Inferior parietal cortex (tissue), 1 donor: ENCODE measurements at regions not wholly inside any gene's neighbourhood (a gene's known extent, or its start where the extent isn't known, plus 50 kb on each side); places are given as distances from the start of the nearest gene placed in this dataset.
"Not testable (repeated sequence)": the region's sequence is repeated elsewhere in the genome, so short reads cannot be mapped to it uniquely, and the experiment has no call there.

Experiments used
- DNase-seq: peaks from one replicate; pipeline ENCODE4 v3.0.0-alpha.2; 2016; ENCODE audit errors: extremely low spot score

- DNase-seq = not testable (repeated sequence)
Measured at GRCh38 chr5:101743000-101743399, 553.1 kb downstream of the SLCO4C1 start.

GRCh38 chr5:101728933-101729332 lies 567.2 kb downstream of the SLCO4C1 start:
- no peak for DNase-seq

- no peak for DNase-seq
Measured at GRCh38 chr5:101721543-101721942, 574.5 kb downstream of the SLCO4C1 start.

GRCh38 chr5:101720033-101720432 lies 576.1 kb downstream of the SLCO4C1 start:
- no peak for DNase-seq

GRCh38 chr5:101717721-101718120 lies 578.4 kb downstream of the SLCO4C1 start:
- DNase-seq = no peak

- DNase-seq = no peak
Measured at GRCh38 chr5:101716941-101717340, 579.1 kb downstream of the SLCO4C1 start.

- DNase-seq = not testable (repeated sequence)
Measured at GRCh38 chr5:101715790-101716189, 580.3 kb downstream of the SLCO4C1 start.

- DNase-seq = no peak
Measured at GRCh38 chr5:101689306-101689705, 606.8 kb downstream of the SLCO4C1 start.

- DNase-seq = no peak
Measured at GRCh38 chr5:101688156-101688555, 607.9 kb downstream of the SLCO4C1 start.

- no peak for DNase-seq
Measured at GRCh38 chr5:101687349-101687985, 608.6 kb downstream of the SLCO4C1 start.

- DNase-seq = no peak
Measured at GRCh38 chr5:101686536-101687157, 609.4 kb downstream of the SLCO4C1 start.

GRCh38 chr5:101679816-101680215 lies 616.3 kb downstream of the SLCO4C1 start:
- no peak for DNase-seq

- DNase-seq = peak; percentile 79
Measured at GRCh38 chr5:101678481-101679193, 617.4 kb downstream of the SLCO4C1 start.

- no peak for DNase-seq
Measured at GRCh38 chr5:101677961-101678360, 618.1 kb downstream of the SLCO4C1 start.

GRCh38 chr5:101676646-101677045 lies 619.4 kb downstream of the SLCO4C1 start:
- no peak for DNase-seq

GRCh38 chr5:101675510-101676219 lies 620.4 kb downstream of the SLCO4C1 start:
- DNase-seq = no peak

GRCh38 chr5:101673120-101673519 lies 623.0 kb downstream of the SLCO4C1 start:
- no peak for DNase-seq

GRCh38 chr5:101664071-101664791 lies 631.9 kb downstream of the SLCO4C1 start:
- DNase-seq = no peak

GRCh38 chr5:101663543-101663942 lies 632.5 kb downstream of the SLCO4C1 start:
- no peak for DNase-seq

GRCh38 chr5:101662263-101662662 lies 633.8 kb downstream of the SLCO4C1 start:
- no peak for DNase-seq

- DNase-seq = no peak
Measured at GRCh38 chr5:101658433-101658832, 637.7 kb downstream of the SLCO4C1 start.

GRCh38 chr5:101653996-101654395 lies 642.1 kb downstream of the SLCO4C1 start:
- no peak for DNase-seq
